GM18907 (cell line): ENCODE measurements at regions not wholly inside any gene's neighbourhood (a gene's known extent, or its start where the extent isn't known, plus 50 kb on each side); places are given as distances from the start of the nearest gene placed in this dataset.

ENCODE experiments used
- ATAC-seq: cut with Tn5 transposase; IDR thresholded peaks from one replicate; pipeline ENCODE4 v1.9.1; 2021; ENCODE audit warnings: mild to moderate bottlenecking, moderate library complexity; ENCODE audit not compliant: unreplicated experiment

- ATAC-seq: no peak
Observed at GRCh38 chr12:116480210-116480810, 78.9 kb upstream of the MAP1LC3B2 start.

GRCh38 chr12:116481726-116482125, 77.5 kb upstream of the MAP1LC3B2 start:
- no peak for ATAC-seq

DNA sequence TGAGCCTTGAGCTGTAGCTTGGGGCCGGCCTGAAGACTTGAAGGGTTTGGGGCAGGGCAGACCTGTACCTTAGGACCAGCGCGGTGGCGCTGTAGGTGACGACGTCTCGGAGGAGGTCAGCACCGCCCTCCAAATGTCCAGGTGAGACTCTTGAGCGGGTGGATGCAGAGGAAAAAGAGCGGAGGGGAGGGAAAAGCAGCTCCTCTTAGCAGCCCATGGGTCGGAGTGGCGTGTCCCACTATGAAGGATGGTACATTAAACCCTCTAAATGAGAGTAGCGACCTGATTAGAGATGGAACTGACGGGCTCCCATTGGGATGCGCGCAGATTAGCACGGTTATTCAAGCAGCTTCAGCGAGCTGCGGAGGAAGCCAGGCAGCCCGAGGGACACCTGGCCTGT, 77.0 kb upstream of the MAP1LC3B2 start:
- no peak for ATAC-seq

DNA sequence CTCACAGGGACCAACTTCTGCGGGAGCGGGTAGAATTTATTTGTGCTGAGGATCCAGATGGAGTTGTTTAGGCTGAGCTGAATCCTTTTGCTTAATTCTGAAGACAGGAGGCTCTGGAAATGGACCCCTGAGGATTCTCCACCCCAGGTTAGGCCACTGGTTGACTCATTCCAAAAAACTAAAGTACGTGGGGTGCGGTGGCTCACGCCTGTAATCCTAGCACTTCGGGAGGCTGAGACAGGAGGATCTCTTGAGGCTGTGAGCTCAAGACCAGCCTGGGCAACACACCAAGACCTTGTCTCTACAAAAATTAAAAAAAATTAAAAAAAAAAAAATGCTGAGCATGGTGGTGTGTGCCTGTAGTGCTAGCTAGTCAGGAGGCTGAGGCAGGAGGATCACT, 76.3 kb upstream of the MAP1LC3B2 start:
- no peak for ATAC-seq

DNA sequence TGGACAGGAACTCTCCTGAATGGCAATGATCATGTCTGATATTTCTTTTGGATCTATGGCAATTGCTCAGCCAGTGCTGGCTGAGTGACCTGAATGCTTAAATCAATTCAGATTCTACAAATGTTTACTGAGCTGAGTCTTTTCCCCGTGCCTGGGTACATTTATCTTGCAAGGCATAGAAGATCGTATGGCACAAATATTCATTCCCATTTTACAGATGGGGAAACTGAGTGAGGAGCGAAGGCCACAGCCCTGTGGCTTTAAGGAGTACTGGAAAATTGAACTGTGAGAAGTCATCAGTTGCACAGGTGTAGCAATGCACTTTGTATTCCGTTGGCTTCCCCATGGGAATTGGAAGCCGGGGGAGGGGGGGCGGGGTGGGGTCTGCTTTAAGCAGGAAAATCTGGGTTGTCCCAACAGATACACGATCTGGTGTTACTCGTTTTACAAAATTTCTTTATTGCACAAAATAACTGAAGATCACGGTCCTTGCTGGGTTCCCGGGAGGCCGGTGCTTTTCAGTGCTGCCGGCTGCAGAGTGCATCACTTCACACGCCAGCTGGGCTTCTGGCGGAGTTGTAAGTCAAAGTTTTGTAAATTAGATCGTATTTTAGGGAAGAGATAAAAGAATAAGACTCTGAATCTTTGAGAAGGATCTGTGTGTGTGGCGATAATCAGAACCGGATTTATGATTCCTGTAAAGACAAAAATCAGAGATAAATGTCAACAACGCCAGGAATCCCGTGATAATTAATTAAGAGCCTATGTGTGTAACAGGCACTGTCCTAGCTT, 75.0 kb upstream of the MAP1LC3B2 start:
- no peak for ATAC-seq

GRCh38 chr12:116484807-116485206, 74.4 kb upstream of the MAP1LC3B2 start:
- ATAC-seq: no peak

GRCh38 chr12:116489116-116489515, 70.1 kb upstream of the MAP1LC3B2 start:
- no peak for ATAC-seq

GRCh38 chr12:116490471-116490870, 68.7 kb upstream of the MAP1LC3B2 start:
- ATAC-seq: no peak

- no peak for ATAC-seq
Observed at GRCh38 chr12:116492703-116493324, 66.4 kb upstream of the MAP1LC3B2 start.

GRCh38 chr12:116495260-116495659, 63.9 kb upstream of the MAP1LC3B2 start:
- no peak for ATAC-seq

GRCh38 chr12:116497051-116497591, 62.1 kb upstream of the MAP1LC3B2 start:
- no peak for ATAC-seq

- ATAC-seq: no peak
Observed at GRCh38 chr12:116498471-116498870, 60.7 kb upstream of the MAP1LC3B2 start.

DNA sequence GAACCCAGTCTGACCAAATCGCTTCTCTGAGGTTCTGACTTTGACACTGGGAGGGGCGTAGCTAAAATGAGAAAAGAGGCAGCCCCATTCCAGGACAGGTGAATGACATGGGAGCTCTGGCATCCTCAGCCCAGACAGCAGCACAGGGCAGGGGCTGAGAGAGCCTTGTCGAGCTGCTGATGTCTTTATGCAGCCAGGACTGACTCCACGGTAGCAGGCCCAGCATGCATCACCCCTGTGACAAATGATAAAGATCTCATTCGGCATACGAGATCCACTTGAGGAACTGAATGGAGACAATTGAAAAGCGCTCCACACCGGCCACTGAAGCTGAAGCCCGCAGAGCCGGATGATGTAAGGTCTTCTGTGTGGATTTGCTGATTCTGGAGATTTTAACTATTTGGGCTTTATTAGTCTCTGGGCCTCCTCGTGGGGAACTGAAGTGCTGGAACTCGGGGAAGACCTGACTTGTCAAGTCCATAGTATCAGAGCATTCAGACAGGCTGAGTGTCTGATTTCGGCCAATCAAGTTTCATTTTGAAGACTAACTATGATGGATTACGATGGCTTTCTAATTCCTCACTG, 56.9 kb upstream of the MAP1LC3B2 start:
- ATAC-seq: no peak

DNA sequence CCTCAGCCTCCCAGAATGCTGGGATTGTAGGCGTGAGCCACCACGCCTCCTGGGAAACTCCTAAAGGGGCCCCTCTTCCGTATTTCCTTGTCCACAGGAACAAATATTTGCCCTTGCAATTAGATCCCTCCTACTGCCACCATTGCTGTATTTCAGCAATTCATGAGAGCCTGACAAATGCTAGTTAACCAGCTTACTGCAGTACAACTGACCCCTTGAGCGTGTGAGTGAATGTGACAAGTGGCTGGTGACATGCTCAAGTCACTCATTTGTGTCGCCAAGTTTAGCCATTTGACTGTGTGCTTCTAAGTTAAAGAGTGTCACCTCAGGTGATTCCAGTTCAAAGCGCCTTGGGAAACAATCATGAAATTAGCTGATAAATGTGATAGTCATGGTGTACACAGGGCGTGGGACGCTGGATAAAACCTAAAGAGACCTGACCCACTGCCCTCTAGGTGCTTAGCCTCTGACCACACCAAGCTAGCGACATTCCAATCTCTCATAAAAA, 56.1 kb upstream of the MAP1LC3B2 start:
- ATAC-seq: no peak

DNA sequence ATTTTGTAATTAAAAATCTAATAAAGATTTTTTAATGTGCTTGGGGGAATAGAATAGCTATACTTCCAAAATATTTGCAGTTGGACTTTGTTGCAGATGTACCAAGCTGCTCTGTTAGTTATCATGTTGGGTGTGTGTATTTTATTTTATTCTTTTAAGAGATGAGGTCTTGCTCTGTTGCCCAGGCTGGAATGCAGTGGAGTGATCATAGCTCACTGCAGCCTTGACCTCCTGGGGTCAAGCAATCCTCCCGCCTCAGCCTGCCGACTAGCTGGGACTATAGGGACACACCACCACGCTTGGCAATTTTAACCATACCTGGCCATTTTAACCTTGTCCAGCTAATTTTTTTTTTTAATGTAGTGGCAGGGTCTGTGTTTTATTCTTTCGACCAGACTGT, 54.7 kb upstream of the MAP1LC3B2 start:
- no peak for ATAC-seq

- ATAC-seq: no peak
Observed at GRCh38 chr12:116506697-116507064, 52.5 kb upstream of the MAP1LC3B2 start.

DNA sequence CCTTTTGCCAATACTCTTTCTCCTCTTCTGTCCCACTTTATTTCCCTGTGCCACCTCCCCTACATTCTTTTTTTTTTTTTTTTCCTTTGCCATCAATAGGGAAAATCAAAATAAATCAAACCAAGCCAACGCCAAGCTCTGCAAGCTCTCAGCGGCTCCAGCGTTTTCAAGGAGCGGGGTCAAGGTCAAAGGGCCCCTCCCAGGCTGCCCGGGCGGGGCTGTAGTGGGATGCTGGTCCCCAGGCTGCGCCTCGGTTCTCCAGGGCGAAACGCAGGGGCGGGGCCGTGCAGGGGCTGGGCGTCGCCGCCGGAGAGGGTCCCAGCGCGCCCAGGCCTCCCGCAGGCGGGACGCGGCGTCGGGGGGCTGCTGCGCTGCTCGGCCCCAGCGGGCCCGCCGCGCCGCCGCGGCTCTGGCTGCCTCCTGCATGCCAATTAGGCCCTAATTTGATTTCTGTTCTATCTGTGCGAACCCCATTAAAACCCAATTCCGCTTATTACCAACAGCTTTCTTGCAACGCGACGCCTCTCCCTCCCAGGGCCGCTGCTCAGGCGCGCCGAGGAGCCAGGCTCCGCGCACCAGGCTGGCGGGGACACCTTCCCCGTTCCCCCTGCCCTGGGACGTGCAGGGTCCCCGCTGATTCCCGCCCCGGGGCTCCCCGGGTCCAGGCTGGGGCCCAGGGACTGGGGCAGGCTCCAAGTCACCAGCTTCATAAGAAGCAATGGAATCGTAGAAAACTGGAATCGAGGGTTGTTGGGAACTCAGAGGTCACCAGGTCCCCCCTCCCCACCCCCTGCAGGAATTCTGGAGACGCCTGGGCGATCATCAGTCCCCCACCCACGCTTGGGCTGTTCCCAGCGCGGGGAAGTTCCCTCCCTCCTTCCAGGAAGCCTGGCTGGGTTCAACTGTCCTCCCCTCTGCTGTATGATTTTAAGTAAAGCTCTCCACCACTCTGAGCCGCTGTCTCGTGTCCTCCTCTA, 50.7 kb upstream of the MAP1LC3B2 start:
- no peak for ATAC-seq
